GM08714 (cell line): ENCODE measurements at regions not wholly inside any gene's neighbourhood (a gene's known extent, or its start where the extent isn't known, plus 50 kb on each side); places are given as distances from the start of the nearest gene placed in this dataset.

Experiments
- H3K4me3 ChIP-seq: fragments of 200-500 bp; sonication (Bioruptor generic); 2 replicates; pipeline ENCODE4 v1.5.1; 2014; ENCODE audit warnings: mild to moderate bottlenecking, low read length, inconsistent platforms
- ZNF274 ChIP-seq: IDR thresholded peaks from 2 replicates; pipeline ENCODE4 v1.6.1; 2012; ENCODE audit warnings: mild to moderate bottlenecking, low read depth, low read length

DNA sequence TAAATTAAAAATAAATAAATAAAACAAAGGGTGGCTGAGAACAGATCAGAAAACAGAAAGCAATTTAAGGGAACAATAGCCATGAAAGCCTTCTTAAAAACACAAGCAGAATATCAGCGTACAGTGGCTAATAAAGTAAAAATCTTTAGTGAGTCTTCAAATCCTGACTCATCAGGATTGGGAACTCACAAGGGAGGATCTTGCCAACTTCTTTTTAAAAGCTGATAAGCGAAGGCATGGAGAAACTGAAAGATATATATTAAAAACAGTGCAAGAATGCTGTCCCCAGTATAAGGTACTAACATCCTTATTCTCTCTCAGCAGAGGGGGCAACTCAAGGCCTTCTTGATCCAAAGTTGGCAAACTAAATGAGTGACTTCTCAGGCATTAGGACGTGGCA is 180.1 kb downstream of the DHX15 start:
- no peak for TF ChIP-seq ZNF274
- H3K4me3 ChIP-seq = no peak overlapping the region

GRCh38 chr4:24403265-24403664 is 181.1 kb downstream of the DHX15 start:
- no peak overlapping the region for H3K4me3 ChIP-seq
- no peak for TF ChIP-seq ZNF274

DNA sequence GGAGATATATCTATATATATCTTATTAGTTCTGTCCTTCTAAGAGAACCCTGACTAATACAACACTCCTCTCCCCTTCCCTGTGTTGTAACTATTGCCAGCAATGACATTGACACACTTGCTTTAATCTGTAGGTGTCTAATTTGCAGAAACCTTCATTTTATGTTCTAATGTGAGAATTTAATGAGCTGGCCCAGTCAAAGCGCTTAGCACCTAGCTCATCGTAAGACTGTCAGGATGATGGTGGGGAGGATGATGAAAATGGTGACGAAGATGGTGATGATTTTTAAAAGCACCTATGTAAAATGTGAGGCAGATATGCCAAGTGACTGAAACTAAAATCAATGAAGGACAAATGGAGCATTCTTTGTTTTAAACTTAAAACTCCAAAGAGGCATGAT is 183.8 kb downstream of the DHX15 start:
- H3K4me3 ChIP-seq = no peak overlapping the region
- TF ChIP-seq ZNF274 = no peak

GRCh38 chr4:24396988-24397387 is 187.4 kb downstream of the DHX15 start:
- H3K4me3 ChIP-seq = no peak overlapping the region
- TF ChIP-seq ZNF274 = no peak

GRCh38 chr4:24395937-24396336 is 188.4 kb downstream of the DHX15 start:
- no peak overlapping the region for H3K4me3 ChIP-seq
- TF ChIP-seq ZNF274 = no peak

DNA sequence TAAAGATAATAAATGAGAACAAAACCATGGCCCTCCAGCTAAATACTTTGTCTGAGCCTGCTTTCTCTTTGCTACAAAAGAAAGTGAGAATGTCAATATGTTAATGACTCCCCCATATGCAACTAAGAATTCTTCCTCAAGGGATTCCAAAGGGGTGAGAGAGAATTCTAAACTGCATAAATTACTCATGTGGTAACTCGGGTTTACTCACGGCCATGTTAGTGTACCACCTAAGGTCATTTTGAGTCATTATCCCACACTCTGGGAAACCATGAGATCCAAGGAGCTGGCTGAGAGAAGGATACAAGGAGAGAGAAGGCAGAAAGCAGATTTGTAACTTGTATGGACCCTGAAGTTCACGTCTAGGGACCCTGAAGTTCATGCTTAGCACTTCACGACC is 190.3 kb downstream of the DHX15 start:
- H3K4me3 ChIP-seq = no peak overlapping the region
- TF ChIP-seq ZNF274 = no peak

- H3K4me3 ChIP-seq = no peak overlapping the region
- no peak for TF ChIP-seq ZNF274
These were observed 191.7 kb downstream of the DHX15 start for GRCh38 chr4:24392613-24393012.

GRCh38 chr4:24382381-24382780 is 202.0 kb downstream of the DHX15 start:
- no peak overlapping the region; the same call in 1 of the 2 replicates for H3K4me3 ChIP-seq
- TF ChIP-seq ZNF274 = no peak

DNA sequence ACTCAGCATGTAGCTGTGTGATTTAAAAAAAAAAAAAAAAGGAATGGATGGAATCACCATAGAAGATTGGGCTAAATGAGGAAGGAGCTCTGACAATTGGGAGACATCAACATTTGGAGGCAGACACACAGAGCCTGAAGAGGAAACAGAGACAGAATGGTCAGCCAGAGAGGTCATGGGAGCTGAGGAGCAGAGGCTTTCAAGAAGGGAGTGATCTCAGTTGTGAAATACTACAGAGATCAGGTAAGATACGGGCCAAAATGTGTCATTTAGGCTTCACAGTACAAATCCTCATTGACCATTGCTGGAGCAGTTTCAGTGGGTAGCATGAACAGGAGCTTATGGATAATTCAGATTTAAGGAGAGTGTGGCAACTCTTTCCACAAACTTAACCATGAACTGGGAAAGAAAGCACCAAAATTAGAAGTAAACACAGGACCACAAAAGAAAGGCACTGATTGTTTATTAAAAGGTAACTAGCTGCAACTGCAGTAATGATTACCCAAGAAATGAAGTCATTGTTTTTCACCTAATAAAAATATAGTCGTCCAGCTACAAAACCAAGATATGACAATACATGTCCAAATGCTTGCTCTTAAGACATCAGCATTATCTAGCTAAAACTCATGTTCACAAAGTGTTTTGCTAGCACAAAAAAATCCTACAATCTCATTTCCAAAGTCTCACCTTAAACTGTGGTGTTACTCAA is 203.2 kb downstream of the DHX15 start:
- no peak for TF ChIP-seq ZNF274
- H3K4me3 ChIP-seq = no peak overlapping the region

- H3K4me3 ChIP-seq = no peak overlapping the region
- TF ChIP-seq ZNF274 = no peak
These were observed 210.7 kb downstream of the DHX15 start for GRCh38 chr4:24373704-24374103.

GRCh38 chr4:24372881-24373280 is 211.5 kb downstream of the DHX15 start:
- TF ChIP-seq ZNF274 = no peak
- H3K4me3 ChIP-seq = no peak overlapping the region

DNA sequence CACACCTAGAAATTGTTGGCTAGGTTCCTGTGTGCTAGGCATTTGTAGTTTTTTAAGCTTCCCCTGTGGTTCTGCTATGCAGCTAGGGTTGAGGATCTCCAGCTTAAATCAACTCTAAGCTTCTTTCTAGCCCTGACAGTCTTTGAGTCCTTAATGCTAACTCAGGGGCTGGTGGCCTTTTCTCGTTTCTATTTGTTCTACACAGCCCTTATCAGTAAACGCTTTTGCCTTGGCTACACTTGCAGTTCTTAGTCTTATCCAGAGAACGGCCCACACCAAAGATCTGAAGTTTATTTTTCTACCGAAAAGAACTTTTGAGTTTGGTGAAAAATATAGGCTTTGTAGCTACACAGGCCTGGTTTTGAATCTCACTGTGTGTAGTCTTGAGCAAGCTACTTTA is 212.0 kb downstream of the DHX15 start:
- no peak overlapping the region for H3K4me3 ChIP-seq
- no peak for TF ChIP-seq ZNF274

GRCh38 chr4:24370421-24370820 is 213.9 kb downstream of the DHX15 start:
- no peak for TF ChIP-seq ZNF274
- H3K4me3 ChIP-seq = no peak overlapping the region

DNA sequence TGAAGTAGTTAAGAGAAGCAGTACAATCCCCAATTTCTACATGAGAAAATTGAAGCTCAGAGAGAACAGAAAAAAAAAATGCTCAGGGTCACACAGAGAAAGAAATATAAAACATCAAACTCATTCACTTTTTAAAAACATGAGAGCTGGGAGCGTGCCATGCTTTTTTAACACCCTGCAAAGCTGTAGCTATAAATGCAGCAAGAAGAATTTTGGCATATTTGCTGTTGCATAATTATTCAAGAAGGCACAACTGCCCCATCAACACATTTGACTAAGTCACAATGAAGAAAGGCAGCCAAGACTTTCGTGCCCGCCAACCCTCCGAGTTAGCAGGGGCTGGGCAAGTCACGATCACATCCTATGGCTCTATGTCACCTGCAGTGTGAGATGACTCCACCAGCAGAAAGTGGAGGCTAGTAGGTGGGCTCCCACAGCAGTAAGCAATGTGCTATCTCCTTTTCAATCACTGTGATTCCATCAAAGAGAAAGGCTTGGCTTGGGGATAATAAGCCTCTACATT is 214.8 kb downstream of the DHX15 start:
- no peak overlapping the region for H3K4me3 ChIP-seq
- TF ChIP-seq ZNF274 = no peak

GRCh38 chr4:24368801-24369200 is 215.6 kb downstream of the DHX15 start:
- no peak for TF ChIP-seq ZNF274
- H3K4me3 ChIP-seq = no peak overlapping the region

DNA sequence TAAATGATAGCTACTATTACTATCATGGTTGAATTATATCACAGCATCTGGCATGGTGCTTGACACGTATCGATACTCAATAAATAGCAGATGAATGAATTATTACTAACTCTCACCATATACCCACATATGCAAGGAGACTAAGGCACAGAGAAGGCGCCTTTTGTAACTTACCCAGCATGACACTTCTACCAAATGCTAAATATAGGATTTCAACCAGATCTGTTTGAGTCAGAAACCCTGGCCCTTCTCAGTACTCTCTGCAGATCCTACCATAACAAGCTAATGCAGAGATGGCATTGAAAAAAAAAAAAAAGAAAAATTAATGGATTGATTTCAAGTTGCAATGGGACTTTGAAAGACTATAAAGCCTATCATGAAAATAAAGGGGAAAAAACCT is 219.5 kb downstream of the DHX15 start:
- H3K4me3 ChIP-seq = no peak overlapping the region
- no peak for TF ChIP-seq ZNF274
